ENCODE measurements at regions not wholly inside any gene's neighbourhood (a gene's known extent, or its start where the extent isn't known, plus 50 kb on each side); places are given as distances from the start of the nearest gene placed in this dataset.

DNA sequence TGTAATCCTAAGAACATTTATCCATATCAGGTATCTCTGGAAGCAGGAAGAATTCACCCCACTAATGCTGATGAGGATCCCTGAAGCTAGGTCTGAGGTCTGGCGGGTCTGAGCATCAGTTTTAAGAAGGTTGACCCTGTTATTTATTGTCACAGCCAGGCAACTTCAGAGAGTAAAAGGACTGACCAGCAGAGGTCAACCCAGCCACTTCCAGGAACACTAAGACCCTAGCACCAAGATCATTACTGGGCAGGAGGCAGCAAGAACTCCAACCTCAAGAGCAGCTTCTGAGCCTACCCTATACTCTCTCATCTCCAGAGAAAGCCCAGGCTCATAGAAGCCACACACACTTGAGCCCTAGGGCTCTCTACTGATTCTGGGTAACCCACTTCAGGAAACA lies 901.4 kb downstream of the DCDC2C start:
- H3K9me3 ChIP-seq (replicated peaks) = no peaks in the 10 kb centered on the region
- H3K27me3 ChIP-seq (ENCODE audit: low read depth) = no peaks in the 10 kb centered on the region
- no peaks in the 10 kb centered on the region for H3K4me1 ChIP-seq
- DNase-seq = no peak
- intact Hi-C loops (cut with micrococcal nuclease) = no loop called here
- H3K4me3 ChIP-seq = no peak overlapping the region
- TF ChIP-seq, protein P1, sequence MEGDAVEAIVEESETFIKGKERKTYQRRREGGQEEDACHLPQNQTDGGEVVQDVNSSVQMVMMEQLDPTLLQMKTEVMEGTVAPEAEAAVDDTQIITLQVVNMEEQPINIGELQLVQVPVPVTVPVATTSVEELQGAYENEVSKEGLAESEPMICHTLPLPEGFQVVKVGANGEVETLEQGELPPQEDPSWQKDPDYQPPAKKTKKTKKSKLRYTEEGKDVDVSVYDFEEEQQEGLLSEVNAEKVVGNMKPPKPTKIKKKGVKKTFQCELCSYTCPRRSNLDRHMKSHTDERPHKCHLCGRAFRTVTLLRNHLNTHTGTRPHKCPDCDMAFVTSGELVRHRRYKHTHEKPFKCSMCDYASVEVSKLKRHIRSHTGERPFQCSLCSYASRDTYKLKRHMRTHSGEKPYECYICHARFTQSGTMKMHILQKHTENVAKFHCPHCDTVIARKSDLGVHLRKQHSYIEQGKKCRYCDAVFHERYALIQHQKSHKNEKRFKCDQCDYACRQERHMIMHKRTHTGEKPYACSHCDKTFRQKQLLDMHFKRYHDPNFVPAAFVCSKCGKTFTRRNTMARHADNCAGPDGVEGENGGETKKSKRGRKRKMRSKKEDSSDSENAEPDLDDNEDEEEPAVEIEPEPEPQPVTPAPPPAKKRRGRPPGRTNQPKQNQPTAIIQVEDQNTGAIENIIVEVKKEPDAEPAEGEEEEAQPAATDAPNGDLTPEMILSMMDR (IDR thresholded peaks at IDR 0.05; ENCODE audit: borderline replicate concordance) = no peak
- no peak overlapping the region for H3K27ac ChIP-seq (replicated peaks)
- no peaks in the 10 kb centered on the region for H3K36me3 ChIP-seq

- Histone ChIP-seq H3K9me3 (replicated peaks) (peaks cover 44% of the 10 kb centered on the region), H3K36me3 (no peaks in the 10 kb centered on the region), H3K27ac (replicated peaks) (no peak overlapping the region), H3K4me1 (no peaks in the 10 kb centered on the region), H3K4me3 (no peak overlapping the region), H3K27me3 (ENCODE audit: low read depth) (no peaks in the 10 kb centered on the region)
- intact Hi-C loops (cut with micrococcal nuclease) = no loop called here
- DNase-seq = no peak
- TF ChIP-seq, protein P1 (IDR thresholded peaks at IDR 0.05; ENCODE audit: borderline replicate concordance) = no peak
Measured at GRCh38 chr2:4618141-4618540, 914.8 kb downstream of the DCDC2C start.

DNA sequence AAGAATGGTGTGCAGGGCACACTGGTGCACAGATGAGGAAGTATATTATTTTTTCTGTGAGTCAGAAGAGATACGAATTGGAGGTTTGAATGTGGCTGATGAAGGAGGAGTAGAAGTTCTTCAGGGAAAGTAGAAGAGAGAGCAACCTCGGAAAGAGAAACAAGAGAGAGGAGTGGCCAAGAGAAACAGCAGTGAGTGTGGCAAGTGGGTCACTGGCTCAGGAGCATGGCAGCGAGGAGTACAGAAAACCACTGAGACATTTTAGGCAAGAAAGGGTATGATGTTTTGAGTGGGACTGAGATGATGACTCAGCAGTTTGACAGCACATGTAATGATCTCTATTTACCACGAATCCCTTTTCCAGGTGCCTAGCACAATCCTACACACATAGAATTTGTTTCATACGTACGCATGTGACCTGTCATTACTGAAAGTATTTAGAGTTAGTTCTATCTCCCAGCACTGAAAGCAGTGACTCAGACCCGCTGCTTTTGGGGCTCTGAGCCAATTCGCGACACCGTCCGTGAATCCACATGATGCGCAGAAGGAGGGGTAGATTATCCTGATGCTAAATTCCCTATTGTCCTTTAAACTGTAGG lies 915.4 kb downstream of the DCDC2C start:
- Histone ChIP-seq H3K36me3 (no peaks in the 10 kb centered on the region), H3K27ac (replicated peaks) (no peak overlapping the region), H3K27me3 (ENCODE audit: low read depth) (no peaks in the 10 kb centered on the region), H3K4me3 (no peak overlapping the region), H3K9me3 (replicated peaks) (peaks cover 44% of the 10 kb centered on the region), H3K4me1 (no peaks in the 10 kb centered on the region)
- TF ChIP-seq, protein P1 (IDR thresholded peaks at IDR 0.05; ENCODE audit: borderline replicate concordance) = no peak
- intact Hi-C loops (cut with micrococcal nuclease) = no loop called here
- DNase-seq = no peak

GRCh38 chr2:4628998-4629501 lies 925.7 kb downstream of the DCDC2C start:
- intact Hi-C loops (cut with micrococcal nuclease) = no loop called here
- Histone ChIP-seq H3K4me3 (no peak overlapping the region), H3K27ac (replicated peaks) (no peak overlapping the region), H3K27me3 (ENCODE audit: low read depth) (no peaks in the 10 kb centered on the region), H3K4me1 (no peaks in the 10 kb centered on the region), H3K9me3 (replicated peaks) (no peaks in the 10 kb centered on the region), H3K36me3 (no peaks in the 10 kb centered on the region)
- TF ChIP-seq, protein P1 (IDR thresholded peaks at IDR 0.05; ENCODE audit: borderline replicate concordance) = no peak
- DNase-seq = no peak

GRCh38 chr2:4635289-4635688 lies 931.9 kb downstream of the DCDC2C start:
- TF ChIP-seq, protein P1 (IDR thresholded peaks at IDR 0.05; ENCODE audit: borderline replicate concordance) = no peak
- Histone ChIP-seq H3K27ac (replicated peaks) (no peak overlapping the region), H3K4me3 (no peak overlapping the region), H3K36me3 (no peaks in the 10 kb centered on the region), H3K27me3 (ENCODE audit: low read depth) (no peaks in the 10 kb centered on the region), H3K9me3 (replicated peaks) (peaks cover 7% of the 10 kb centered on the region), H3K4me1 (no peaks in the 10 kb centered on the region)
- DNase-seq = no peak
- intact Hi-C loops (cut with micrococcal nuclease) = no loop called here

Measured in left ventricle myocardium inferior (tissue), 1 donor.